Muscle of back (tissue), 3 donors: ENCODE measurements at regions not wholly inside any gene's neighbourhood (a gene's known extent, or its start where the extent isn't known, plus 50 kb on each side); places are given as distances from the start of the nearest gene placed in this dataset.

ENCODE experiments used
- DNase-seq, 3 donors: peaks; one replicate each; pipeline versions ENCODE4 v3.0.0 to v3.0.0-alpha.2; 2013

GRCh38 chr20:46811224-46812084 lies 83.2 kb upstream of the EYA2 start:
- peak; percentile 37 to 50 (median 48) for DNase-seq

DNA sequence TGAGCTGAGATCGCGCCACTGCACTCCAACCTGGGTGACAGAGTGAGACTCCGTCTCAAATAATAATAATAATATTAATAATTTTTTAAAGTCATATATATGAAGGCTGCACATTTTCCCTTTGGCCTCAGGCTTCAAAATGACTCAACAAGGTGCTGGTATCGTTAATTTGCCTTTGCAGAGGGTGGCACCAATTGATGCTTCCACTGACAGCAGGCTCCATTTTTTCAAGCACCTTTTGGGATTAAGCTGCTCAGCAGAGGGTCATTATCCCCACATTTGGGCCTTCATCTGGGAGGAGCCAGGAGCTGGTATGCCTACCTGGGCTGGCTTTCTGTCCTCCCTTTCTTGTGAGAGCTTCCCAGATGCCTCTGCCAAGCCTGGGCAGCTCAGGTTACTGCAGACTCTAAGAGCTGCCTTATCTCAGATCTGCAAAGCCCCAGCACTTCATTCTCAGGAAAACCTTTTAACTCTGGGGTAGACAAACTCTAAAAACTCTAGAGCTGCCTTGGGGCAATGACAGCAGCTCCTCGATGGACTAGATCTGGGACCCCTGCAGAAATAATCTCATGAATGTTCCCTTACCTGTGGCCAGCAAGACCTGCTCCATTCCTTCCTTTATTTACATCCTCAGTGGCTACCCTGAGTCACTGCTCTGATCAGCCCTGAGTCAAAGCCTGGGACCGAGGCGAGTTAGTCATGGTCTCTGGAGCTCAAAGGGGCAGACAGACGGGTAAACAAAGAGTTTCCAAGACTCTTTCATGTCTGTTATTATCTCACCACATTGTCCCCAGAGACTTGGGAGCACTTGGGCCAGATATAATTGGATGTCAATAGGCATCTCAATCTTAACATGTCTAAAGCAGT lies 80.0 kb upstream of the EYA2 start:
- peak in 1 of 3 donors; percentile 77 for DNase-seq

GRCh38 chr20:46816097-46816496 lies 78.5 kb upstream of the EYA2 start:
- DNase-seq, result no peak

GRCh38 chr20:46816886-46817638 lies 77.6 kb upstream of the EYA2 start:
- DNase-seq, result peak in 1 of 3 donors; percentile 27

GRCh38 chr20:46820682-46821081 lies 74.0 kb upstream of the EYA2 start:
- DNase-seq, result no peak

DNA sequence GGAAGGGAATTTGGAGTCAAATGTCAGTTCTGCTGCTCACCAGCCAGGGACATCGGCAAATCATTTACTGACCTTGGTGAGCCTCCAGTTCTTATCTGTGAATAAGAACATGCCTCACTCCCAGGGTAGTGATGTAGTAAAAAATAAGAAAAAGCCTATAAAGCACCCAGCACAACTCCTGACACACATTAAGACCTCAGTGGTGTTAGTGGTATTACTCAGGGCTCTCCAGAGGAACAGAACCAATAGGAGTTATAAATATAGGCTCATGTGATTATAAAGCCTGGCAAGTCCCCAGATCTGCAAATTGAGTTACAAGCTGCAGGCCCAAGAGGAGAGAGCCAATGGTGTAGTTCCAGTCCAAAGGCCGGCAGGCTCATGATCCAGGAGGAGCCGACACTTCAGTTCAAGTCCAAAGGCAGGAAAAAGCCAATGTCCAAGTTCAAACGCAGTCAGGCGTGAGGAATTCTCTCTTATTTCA lies 71.3 kb upstream of the EYA2 start:
- peak in 2 of 3 donors; percentile 52 to 64 for DNase-seq

GRCh38 chr20:46823753-46824152 lies 70.9 kb upstream of the EYA2 start:
- DNase-seq, result no peak

GRCh38 chr20:46826343-46826984 lies 68.2 kb upstream of the EYA2 start:
- DNase-seq, result peak in 1 of 3 donors; percentile 64

DNA sequence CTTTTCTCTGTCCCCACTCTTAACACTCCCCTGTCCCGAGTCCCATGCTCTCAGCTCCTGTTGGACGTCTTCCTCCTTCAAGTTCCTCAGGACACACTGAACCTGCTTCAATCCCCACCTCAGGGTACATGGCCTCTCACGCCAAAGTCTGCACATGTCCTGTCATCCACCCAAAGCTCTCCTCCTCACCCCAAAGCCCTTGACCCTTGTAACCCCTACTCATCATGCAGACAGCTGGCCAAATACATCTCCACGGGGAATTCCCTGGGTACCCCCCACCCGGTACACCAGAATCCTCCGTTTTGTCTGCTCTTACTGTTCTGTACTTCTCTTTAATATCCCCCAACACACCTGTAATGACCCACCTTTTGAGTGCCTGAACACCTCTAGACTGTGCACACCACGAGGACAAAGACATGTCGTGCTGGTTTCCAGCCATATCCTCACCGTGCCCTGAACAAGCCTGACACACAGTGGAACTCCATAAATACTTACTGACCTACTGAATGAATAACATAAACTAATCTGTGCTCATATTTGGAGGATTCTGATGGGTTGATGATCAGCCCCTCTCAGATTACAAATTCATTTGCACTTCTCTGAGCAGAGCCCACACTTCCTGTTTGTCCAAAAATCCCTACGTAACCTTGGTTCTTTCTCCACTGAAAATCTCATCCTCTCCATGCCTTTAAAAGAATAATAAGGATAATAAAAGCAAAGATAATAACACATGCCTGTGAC lies 66.8 kb upstream of the EYA2 start:
- DNase-seq, result no peak

GRCh38 chr20:46828471-46828870 lies 66.2 kb upstream of the EYA2 start:
- peak in 1 of 3 donors; percentile 82 for DNase-seq

- no peak for DNase-seq
These were observed 63.6 kb upstream of the EYA2 start for GRCh38 chr20:46830886-46831632.

- no peak for DNase-seq
These were observed 63.0 kb upstream of the EYA2 start for GRCh38 chr20:46831633-46832011.

DNA sequence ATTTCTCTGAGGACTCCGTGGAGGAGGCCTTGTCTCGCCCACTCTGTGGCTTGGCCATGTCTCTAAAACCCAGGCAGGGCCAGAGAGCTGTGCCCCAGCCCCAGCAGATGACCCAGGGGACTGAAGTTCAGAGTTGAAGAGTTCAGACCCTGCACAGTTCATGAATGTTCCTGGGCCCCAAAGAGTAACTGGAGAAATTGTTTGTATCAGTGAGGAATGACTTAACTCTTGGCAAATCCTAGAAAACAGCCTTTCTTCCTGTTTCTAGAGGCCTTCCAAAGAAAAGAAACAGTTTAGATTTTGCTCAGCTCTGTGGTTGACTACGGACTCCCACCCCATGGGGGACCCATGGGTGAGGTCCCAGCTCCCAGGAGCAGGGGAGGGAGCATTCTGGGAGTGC lies 62.1 kb upstream of the EYA2 start:
- DNase-seq, result peak in 1 of 3 donors; percentile 29

- DNase-seq, result no peak
These were observed 61.3 kb upstream of the EYA2 start for GRCh38 chr20:46833360-46833759.

DNA sequence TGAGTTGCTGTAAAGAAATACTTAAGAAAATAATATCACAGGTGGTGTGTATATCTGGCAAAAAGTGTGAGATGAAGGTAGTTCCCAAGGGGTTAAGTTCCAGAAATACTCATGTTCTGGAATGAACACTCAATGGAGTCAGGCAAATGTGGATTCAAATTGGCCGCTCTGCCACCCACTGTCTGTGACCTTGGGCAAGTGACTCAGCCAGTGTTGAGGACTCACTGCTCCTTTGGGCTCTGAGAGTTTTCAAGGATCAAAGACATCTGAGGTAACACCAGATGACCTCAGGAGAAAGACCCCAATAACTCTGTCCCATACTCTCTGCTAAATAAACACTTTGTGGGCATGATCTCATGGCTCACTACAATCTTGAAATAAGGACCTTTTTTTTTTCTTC lies 59.2 kb upstream of the EYA2 start:
- no peak for DNase-seq

DNA sequence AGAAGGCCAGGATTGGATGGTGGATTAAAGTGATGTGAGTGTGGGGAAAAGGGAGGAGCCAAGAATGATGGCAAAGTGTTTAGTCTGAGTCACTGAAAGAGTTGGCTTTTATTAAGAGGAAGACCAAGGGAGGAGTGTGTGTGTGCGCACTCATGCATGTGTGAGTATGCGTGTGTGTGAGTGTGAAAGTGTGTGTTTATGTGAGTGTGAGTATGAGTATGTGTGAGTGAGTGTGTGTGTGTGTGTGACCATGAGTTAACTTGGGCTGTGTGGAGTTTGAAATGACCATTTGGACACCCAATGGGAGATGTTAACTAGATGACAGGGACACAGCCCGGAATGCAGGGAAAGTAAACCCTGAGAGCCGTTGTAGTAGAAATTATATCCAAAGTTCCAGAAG lies 57.6 kb upstream of the EYA2 start:
- DNase-seq, result no peak

GRCh38 chr20:46838011-46838410 lies 56.6 kb upstream of the EYA2 start:
- no peak for DNase-seq

- DNase-seq, result no peak
These were observed 54.5 kb upstream of the EYA2 start for GRCh38 chr20:46840054-46840729.
